Stimulated activated CD4-positive, alpha-beta T cell treated with anti-CD3 and anti-CD28 coated beads, Interleukin-4, amount 100 ng/mL, for 1 hour (primary cell): ENCODE measurements at regions not wholly inside any gene's neighbourhood (a gene's known extent, or its start where the extent isn't known, plus 50 kb on each side); places are given as distances from the start of the nearest gene placed in this dataset.

ENCODE experiments used
- DNase-seq: peaks from one replicate; pipeline ENCODE4 v3.0.0-alpha.2; 2020

GRCh38 chr5:6832994-6833393, 119.8 kb downstream of the TENT4A start:
- no peak for DNase-seq

- DNase-seq = no peak
Observed at GRCh38 chr5:6833406-6833805, 120.2 kb downstream of the TENT4A start.

- DNase-seq = no peak
Observed at GRCh38 chr5:6837095-6837494, 123.9 kb downstream of the TENT4A start.

GRCh38 chr5:6837519-6838110, 124.4 kb downstream of the TENT4A start:
- DNase-seq = no peak

GRCh38 chr5:6838736-6839135, 125.5 kb downstream of the TENT4A start:
- no peak for DNase-seq

GRCh38 chr5:6840136-6840793, 127.0 kb downstream of the TENT4A start:
- DNase-seq = no peak

- DNase-seq = no peak
Observed at GRCh38 chr5:6843335-6843734, 130.1 kb downstream of the TENT4A start.

GRCh38 chr5:6843821-6844220, 130.6 kb downstream of the TENT4A start:
- DNase-seq = no peak

GRCh38 chr5:6845856-6846255, 132.6 kb downstream of the TENT4A start:
- DNase-seq = no peak

- DNase-seq = no peak
Observed at GRCh38 chr5:6847870-6848269, 134.6 kb downstream of the TENT4A start.

- DNase-seq = no peak
Observed at GRCh38 chr5:6849316-6850105, 136.3 kb downstream of the TENT4A start.

GRCh38 chr5:6850106-6850432, 136.8 kb downstream of the TENT4A start:
- no peak for DNase-seq

GRCh38 chr5:6856653-6857052, 143.4 kb downstream of the TENT4A start:
- no peak for DNase-seq

- DNase-seq = no peak
Observed at GRCh38 chr5:6858419-6858818, 145.2 kb downstream of the TENT4A start.

GRCh38 chr5:6859023-6859422, 145.8 kb downstream of the TENT4A start:
- no peak for DNase-seq

- DNase-seq = no peak
Observed at GRCh38 chr5:6859951-6860638, 146.9 kb downstream of the TENT4A start.

GRCh38 chr5:6861036-6861435, 147.8 kb downstream of the TENT4A start:
- DNase-seq = no peak

GRCh38 chr5:6861667-6862066, 148.4 kb downstream of the TENT4A start:
- no peak for DNase-seq

GRCh38 chr5:6862306-6862705, 149.1 kb downstream of the TENT4A start:
- DNase-seq = no peak

- DNase-seq = no peak
Observed at GRCh38 chr5:6867712-6868111, 154.5 kb downstream of the TENT4A start.

- DNase-seq = no peak
Observed at GRCh38 chr5:6868171-6868570, 154.9 kb downstream of the TENT4A start.

GRCh38 chr5:6868575-6869215, 155.5 kb downstream of the TENT4A start:
- DNase-seq = no peak

GRCh38 chr5:6869677-6870076, 156.4 kb downstream of the TENT4A start:
- DNase-seq = no peak
